Femur (tissue), 1 donor: ENCODE measurements at regions not wholly inside any gene's neighbourhood (a gene's known extent, or its start where the extent isn't known, plus 50 kb on each side); places are given as distances from the start of the nearest gene placed in this dataset.

Experiments
- DNase-seq: peaks from one replicate; pipeline ENCODE4 v3.0.0-alpha.2; 2017

DNA sequence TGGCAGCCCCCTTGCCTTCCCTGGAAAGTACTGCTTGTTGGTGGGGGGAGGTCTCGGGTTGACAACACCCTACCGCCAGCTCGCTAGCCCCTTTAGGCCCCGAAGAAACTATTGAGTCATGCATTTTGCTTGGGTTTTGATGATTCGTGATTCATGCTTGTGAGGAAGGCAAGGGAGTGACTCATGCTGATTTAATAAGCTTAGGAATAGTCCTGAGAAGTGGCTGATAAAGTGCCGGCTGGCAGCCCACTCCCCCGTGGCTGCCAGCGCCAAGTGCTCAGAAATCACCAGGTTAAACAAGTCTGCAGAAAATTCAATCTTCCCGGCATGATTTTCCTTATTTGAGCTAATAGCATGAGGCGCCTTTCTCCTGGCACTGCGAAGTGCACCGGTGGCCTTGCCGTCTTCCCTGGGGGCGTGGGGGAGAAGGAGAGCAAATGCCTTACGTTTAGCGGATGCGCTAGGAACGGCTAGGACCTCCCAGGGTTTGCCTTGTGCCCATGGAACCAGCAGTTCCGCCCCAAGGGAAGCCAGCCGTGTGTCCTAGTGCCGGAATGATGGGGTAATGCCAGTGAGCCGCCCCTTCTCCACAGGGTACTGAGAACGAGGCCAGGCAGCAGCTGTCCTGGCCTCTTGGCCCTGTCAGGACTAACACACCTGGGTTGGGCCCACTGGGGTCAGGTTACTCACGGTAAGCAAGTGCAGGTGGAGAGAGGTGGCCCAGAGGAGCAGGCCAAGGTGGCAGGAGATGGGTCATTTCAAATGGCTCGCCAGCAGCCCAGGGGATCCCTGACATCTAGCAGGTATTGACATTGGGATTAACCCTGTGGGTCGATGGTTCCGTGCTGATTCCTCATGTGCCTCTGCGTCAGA is 151.9 kb downstream of the MACROH2A1 start:
- DNase-seq = peak; percentile 20

DNA sequence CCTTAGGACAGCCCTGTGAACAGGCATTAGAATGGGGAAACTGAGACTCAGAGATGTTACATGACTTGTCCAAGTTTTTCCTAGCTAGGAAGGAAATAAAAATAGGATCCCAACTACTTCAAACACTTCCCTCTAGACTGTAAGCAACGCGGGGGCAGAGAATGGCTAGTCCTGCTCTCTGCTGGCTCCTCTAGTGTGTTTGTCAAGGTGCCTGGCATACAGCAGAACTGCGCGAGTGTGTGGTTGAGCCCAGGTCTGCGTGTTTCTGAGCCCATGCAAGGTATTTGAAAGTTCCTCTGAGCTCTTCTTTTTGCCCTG is 152.5 kb downstream of the MACROH2A1 start:
- DNase-seq = no peak

DNA sequence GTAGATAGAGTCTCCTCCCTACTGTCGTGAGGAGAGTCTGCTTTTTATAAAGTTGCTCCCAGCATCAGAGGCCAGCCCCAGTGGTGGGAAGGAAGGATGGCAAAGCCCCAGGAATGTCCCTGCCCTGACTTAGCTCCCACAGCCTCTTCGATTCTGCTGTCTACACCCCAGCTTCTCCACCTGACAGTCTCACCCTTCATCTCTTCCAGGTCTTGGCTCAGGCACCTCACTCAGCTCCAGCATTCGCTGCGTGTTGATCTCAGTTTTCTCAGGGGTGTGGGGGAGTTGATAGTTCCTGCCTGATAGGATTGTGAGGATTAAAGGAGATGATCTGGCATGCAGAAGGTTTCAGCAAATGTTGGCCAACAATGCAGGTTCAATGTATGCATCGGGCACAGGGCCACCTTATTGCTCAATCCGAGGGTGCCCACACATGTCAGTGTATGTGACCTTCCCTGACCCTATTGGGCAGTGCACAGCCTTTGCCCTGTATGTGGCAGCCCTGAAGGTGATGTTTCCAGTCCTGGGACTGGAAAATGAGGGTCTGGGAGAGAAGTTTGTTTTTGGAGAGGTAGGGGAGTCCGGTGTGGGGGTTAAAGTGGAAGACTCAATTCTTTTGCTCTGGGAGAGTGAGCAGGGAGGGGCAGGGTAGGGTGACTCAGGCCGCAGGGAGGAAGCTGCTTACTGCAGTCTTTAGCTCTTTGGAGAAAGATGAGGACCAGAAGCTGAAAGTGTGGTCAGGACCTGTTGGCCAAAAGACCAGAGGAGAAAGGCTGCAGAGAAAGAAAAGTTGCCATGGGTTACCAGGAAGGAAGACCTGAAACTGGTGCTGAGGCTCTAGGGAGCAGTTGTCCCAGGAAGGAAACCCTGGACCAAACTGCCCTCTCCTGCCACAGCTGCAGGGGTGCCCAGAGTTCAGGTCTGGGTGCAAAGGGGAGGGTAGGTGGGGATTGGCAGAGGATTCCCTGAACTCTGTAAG is 153.2 kb downstream of the MACROH2A1 start:
- DNase-seq = peak; percentile 12

DNA sequence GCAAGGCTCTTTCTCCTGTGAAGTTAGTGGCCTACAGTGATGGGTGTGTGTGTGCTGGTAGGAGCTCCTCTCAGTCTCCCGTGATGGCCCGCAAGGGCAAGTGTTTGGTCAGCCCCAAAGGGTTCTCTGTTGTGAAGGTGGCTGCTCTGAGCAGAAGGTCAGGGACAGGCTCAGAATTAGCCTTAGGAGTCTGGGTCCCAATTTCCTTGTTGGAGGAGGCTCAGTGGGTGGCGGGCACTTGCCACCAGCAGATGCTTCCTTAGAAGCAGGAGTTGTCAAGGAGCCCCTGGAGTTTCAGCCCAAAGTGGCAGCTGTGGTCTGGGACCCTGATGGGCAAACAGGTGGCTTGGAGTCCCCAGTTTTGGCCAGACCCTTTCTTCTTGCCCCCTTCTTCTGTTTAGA is 154.4 kb downstream of the MACROH2A1 start:
- peak; percentile 9 for DNase-seq

DNA sequence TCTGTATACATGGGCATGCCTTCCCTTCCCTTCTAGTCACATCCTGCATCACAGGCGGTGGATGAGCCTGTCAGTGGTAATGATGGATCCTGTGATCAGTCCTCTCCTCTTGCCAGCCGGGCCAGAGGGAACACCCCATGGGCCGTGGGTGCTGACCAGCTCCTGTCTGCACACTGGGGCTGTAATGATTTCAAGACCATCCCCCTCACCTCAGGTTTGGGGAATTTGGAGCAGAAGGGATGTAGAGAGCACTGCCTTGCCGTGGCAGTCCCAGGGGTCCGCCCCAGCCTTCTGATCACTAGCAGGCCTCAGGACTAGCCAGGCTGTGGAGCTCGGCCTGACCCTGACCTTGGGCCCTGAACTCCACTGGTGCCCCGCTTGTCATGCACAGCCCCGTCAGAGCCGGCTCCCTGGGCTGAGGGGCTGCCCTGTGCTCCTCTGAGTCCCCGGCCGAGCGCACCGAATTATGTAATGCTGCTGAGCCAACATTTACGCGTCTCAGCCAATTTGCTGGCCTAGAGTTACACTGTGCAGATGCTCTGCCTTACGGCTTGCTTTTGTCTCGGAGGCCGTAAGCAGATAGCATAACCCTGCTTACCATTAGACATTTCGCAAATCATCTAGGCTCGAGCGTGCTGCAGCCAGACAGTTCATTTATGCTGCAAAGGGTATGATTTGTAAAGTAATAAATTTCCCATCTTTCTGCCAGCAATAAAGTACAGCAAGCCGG is 155.3 kb downstream of the MACROH2A1 start:
- DNase-seq = peak; percentile 87

DNA sequence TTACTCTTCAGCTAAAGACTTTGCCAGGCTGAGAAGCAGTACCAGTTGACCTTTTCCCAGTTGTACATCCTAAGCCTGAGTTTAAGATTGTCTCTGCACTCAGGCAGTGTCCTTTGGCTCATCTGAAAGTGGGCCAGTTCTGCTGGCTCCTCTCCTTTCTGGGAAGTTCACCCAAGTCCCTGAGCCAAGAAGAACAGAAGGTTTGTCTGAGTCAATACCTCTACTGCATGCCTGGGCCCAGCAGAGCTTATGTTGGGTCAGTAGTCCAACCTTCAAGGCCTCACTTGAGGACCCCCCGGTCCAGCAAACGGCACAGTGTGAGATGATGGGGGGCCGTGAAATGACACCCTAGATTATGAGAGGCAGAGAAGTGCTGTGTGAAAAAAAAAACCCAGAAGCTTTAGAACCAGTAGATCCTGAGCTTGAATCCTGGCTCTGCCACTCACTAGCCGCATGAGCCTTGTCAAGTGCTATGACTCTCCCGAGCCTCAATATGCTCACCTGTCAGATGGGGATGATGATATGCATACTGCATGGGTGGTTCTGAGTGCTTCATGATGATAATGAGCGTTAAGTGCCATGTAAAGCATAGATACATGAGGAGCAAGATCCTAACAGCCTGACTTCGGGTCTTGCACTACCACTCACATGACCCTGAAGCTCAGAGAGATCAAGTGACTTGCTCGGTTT is 156.0 kb downstream of the MACROH2A1 start:
- peak; percentile 52 for DNase-seq

DNA sequence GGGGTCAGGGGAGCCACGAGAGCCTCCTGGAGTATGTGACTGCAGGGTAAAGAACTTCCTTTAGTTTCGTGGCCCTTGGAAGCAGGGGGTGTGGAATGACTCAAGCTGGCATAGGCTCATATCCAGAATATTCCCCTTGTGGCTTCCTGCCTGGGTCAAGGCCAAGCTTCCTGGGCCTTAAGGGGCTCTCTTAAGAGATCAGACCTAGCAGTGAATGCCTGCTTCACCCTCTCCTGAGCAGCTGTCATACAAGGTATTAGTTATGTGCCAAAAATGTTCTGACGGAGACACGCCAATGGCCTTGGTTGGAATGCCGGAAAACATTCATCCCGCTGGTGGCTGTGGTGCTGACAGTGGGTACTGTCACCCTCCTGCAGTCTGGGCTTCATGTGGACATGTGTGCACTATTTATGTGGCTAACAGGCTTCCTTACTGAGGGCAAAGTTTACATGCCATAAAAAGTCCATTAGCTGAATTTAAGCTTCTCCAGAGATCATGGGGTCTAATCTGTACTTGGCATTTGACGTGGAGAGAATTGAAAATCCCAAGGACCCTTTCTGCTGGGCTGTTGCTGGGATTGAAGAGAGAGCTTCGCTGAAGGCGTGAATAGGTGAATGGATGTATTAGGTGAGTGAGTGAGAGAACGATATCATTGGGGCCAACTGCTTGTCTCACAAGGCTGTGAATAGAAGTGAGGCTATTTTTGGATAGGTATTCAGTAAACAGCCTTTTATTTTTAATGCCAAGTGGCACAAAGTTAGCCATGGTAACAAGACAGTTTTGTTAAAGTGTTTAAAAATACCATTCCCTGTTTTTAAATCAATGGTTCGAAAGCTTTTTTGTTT is 156.8 kb downstream of the MACROH2A1 start:
- DNase-seq = peak; percentile 54

DNA sequence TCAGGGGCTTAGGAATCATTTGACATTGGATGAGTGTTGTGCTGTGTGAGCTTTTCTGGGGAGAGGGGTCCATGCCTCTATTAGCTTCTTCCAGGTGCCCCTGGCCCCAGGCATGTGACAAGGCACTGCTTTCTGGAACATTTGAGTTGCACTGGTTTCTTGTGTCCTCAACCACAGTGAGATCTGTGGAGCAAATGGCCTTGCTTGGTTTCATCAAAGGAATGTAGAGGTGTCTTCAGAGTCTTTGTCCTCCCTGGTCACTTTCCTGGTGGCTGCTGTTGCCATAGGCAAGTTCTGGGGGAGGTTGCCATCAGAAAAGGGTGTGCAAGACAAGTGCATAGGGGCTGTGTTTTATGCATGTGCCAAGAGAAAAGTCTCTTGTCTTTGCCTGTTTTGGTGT is 157.5 kb downstream of the MACROH2A1 start:
- DNase-seq = no peak

DNA sequence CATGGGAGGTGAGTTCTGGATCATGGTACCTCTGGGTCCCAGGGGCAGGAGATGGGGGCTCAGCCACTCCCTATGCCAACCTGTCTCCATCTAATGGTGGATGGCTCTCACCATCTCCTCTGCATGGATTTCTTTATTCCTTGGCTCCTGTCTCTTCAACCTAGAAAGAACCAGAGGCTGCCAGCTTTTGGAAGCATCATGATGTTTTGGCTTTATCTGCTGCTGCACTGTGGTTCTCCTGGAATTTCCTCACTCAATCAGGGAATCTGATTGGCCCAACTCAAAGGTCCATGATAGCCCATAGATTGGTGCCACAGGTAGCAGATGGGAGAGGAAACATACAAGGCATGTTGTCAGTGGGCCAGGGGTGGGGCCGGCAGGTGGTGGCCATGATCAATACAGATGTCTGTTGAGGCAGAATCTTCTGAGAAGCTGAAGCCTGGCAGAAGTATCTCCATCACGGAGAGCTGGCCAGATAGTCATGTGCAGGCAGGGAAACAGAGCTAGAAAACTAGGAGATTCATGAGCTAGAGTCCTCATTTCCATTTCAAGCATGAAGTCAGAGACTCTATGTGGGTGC is 158.2 kb downstream of the MACROH2A1 start:
- DNase-seq = peak; percentile 6

DNA sequence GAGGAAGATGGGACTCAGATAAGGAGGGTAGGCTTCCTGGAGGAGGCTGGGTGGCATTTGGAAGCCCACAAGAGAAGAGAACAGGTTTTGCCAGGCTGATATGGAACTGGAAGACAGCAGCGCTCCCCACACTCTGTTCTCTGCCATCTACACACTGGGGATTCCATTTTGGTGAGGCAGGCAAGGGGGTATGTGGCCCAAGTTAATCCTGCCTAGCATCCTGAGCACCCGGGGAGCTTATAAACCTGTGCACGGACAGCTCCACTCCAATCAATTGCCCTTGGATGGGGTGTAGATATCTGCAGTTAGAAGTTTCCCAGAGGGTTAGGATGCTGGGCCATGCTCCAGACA is 158.8 kb downstream of the MACROH2A1 start:
- peak; percentile 9 for DNase-seq

DNA sequence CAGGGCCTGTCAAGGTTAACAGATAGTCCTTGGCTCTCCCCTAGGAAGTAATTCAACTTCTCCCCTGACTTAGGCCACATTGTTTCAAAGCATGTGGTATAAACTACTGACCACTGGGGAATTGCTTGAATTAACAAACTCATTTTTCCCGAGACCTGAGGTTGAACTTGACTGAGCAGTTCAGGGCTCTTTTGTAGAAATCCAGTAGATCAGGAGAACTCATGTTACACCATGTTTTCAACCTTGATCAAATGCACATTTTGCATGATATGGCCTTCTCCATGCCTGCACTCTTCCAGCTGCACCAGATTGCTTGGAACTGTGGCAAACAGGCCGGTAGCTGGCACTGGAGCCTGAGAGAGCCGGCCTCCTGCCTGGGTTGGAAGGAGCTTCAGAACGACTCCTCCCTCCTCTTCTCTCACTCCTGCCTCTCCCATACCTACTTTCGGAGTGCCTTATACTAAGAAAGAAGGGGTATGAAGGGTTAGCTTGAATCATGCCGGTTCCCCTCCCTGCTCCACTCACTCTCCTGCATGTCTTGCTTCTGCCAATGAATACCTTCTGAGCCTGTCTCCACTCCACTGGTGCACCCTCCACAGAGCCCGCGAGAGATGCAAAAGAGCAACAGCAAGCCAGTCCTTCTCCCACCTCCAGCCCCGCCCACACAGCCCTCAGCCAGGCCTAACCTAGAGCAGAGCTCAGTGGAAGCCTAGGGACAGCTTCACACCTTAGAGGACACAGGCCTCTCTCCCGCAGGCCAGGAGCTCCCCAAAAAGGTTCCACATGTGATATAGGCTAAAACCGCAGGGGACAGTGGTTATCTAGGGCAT is 159.4 kb downstream of the MACROH2A1 start:
- peak; percentile 28 for DNase-seq

DNA sequence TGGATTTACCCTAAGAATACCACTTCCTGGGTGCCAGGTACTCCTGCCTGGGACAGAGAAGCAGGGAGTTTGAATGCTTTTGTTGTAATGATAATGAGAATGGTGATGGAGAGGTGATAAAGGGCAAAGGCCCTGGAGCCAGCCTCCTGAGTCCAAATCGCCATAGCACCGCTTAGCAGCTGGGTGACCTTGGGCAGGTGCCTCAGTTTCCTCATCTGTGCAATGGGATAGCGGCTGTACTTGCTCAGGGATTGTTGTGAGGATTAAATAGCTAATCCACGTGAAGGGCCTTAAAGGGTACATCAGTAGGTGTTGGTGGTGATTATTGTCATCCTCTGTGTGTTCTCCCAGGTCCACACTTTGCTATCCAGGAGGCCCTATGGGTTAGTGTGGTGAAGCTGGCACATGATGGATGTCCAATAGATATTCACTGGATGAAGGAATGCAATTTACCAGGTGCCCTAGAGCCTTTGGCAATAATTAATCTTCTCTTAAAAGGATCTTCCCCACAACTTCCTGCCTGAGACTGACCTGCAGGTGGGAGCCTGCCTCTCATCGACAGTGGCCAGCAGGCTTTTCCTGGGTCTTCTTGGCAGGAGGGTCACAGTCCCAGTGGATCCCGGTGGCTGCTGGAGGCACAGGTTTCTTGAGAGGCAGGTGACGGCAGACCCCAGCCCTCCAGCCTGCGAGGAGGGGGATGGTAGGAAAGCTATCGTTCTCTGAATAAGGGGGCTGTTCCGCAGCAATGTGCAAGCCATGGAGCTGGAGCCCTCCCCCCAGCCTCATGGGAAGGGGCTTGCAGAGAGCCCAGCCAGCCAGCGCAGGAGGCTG is 160.2 kb downstream of the MACROH2A1 start:
- DNase-seq = peak; percentile 12

DNA sequence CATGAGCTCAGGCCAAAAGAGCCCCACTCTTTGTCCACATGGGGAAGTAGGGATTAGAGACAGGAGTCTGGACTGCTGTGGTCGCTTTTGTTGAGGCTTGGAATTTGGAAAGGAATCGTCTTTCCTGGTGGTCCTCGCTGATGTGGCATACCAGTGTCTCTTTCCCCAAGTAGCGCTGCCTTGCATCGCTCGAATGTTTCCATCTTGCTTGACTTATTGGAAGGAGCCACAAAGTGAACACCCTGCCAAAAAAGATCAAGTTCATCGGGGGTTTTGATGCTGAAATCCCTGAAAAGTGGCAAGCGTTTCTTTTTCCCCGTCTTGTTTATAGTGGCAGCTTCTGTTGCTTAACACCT is 161.3 kb downstream of the MACROH2A1 start:
- DNase-seq = no peak

DNA sequence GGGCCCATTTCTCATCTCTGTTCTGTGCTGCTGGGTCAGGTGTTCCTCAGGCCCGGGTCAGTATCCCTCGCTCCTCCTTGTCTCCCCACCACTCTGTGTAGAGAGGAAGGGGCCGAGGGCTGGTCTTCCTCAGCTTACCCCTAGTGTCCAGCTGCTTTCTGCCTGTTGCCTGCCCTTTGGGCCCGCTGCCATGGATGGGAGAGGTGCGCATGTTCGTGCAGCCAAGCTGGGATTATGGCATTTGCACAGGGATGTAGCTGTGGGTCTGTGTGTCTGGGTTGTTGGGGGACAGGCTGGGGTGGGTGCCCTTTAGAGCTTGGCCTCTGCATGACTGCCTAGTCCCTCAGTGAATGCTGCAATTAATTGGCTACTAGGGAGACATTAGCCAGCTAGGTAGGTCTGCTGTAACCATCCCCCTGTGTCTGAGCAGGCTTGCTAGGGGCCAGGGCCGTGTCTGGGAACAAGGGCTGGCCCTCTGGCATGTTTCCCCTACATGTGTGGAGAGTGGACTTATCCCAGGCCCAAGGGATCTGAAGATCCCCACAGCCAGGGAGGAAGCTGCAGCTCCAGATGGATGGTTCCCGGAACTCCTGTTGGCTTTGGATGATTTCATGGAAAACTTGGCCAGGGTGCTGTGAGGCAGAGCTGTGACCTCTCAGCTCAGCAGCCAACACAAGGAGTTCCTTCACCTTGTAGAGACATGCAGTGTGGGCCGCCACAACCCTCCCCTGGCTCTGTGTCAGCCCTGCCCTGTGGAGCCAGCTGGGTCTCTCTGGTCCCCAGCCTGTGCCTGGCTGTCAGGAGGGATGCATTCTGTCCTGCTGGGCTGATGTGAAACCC is 161.9 kb downstream of the MACROH2A1 start:
- peak; percentile 69 for DNase-seq

DNA sequence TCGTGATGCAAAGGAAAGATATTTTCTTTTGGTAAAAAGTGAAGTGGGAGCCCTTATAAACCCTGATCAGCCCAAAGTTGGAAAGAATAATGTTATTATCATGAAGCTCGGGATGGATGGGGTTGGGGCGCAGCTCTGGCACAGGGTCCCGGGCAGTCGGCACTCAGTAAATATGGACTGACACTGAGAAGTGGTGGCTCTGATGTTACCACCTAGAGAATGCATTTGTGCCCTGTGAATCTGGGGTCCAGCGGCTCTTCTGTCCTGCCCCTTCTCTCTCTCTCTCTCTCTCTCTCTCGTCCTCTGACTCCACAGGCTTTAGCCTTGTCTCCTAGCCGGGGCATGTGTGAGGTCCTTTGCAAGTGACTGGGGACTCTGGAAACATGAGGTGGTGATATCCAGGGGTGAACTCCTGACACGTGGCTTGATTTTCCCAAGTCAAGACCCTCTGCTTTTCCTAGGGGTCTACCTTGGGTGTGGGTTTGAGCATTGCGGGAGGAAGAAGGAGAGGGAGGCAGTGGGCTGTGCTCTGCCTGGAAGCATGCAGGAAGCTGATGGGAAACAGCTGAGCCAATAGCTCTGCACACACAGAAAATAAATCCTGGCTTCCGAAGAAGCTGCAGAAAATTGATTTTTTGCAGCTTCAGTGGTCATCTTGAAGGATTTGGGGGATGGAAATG is 162.7 kb downstream of the MACROH2A1 start:
- peak; percentile 47 for DNase-seq

DNA sequence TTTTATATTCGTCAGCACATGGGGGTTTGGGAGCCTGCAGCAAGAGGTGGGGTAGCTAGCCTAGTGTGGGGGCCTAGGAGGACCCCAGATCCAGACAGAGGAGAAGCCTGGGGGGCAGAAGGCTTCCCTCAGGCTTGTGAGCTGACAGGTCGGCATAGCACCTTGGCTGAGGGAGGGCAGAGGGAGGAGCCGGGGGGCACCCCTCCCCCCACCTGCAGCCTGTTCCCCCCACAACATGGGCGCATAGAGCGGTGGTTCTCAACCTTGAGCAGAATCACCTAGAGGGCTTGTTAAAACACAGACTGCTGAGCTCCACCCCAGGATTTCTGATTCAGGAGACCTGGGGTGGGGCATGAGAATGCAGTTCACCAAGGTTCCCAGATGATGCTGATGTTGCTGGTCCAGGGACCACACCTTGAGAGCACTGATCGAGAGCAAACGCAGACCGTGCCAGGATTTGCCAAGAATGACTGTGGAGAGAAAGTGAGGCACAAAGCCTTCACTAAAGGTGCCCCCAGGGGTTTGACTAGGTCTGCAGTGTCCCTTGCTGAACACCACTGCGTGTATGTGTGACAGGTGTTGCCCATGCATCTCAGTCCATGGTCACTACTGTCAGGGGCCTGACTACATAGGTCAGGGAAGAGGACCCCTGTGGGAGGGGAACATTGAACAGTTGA is 163.3 kb downstream of the MACROH2A1 start:
- peak; percentile 8 for DNase-seq
